Gastrocnemius medialis (tissue), 4 donors: ENCODE measurements at regions not wholly inside any gene's neighbourhood (a gene's known extent, or its start where the extent isn't known, plus 50 kb on each side); places are given as distances from the start of the nearest gene placed in this dataset.

Experiments used
- CTCF ChIP-seq, 5 experiments: fragments of 450-650 bp in 3 of 5; fragments of 200-600 bp in 2 of 5; sonication (generic) in 2 of 5; IDR thresholded peaks in 4 of 5; conservative IDR thresholded peaks in 1 of 5; 1 replicate in 4 of 5; 2 replicates in 1 of 5; pipeline ENCODE4 v1.5.1; 2016 to 2019; ENCODE audit warnings: antibody characterized with exemption in 5 of 5, mild to moderate bottlenecking in 3 of 5, moderate library complexity in 3 of 5
- POLR2A ChIP-seq, 2 donors: fragments of 450-650 bp; IDR thresholded peaks; one replicate each; pipeline ENCODE4 v1.6.1; 2017; ENCODE audit warnings: antibody characterized with exemption in 2 of 2, mild to moderate bottlenecking in 2 of 2, moderate library complexity in 2 of 2

GRCh38 chr21:15592957-15593356, 136.8 kb upstream of the USP25 start:
- TF ChIP-seq CTCF (IDR thresholded peaks at IDR 0.05 in 4 of 5, conservative IDR thresholded peaks at IDR 0.05 in 1 of 5) (no peak), POLR2A (IDR thresholded peaks at IDR 0.05) (no peak)
